Mesenchymal stem cell (in vitro differentiated cells and primary cell): ENCODE measurements at regions not wholly inside any gene's neighbourhood (a gene's known extent, or its start where the extent isn't known, plus 50 kb on each side); places are given as distances from the start of the nearest gene placed in this dataset.

ENCODE experiments used
- DNase-seq: peaks from one replicate; pipeline ENCODE4 v3.0.0-alpha.2; 2013
- H2AFZ ChIP-seq: one replicate; pipeline ENCODE4 v1.6.1; 2013; ENCODE audit warnings: low read depth, mild to moderate bottlenecking, control low read depth, inconsistent platforms, low read length, moderate library complexity
- H2AK5ac ChIP-seq: 2 replicates; pipeline ENCODE4 v1.6.1; 2013; ENCODE audit warnings: low read length, moderate library complexity, mild to moderate bottlenecking, inconsistent platforms; ENCODE audit not compliant: severe bottlenecking
- H2BK120ac ChIP-seq: one replicate; pipeline ENCODE4 v1.6.1; 2013; ENCODE audit warnings: low read depth, mild to moderate bottlenecking, inconsistent platforms, low read length, moderate library complexity
- H2BK12ac ChIP-seq, 2 experiments: one replicate each; pipeline ENCODE4 v1.6.1; 2013; ENCODE audit warnings: inconsistent platforms in 2 of 2, low read length in 2 of 2, mild to moderate bottlenecking in 2 of 2, moderate library complexity in 2 of 2, control low read depth in 1 of 2
- H2BK15ac ChIP-seq: one replicate; pipeline ENCODE4 v1.6.1; 2013; ENCODE audit warnings: mild to moderate bottlenecking, low read depth, inconsistent platforms; ENCODE audit not compliant: poor library complexity, severe bottlenecking
- H2BK5ac ChIP-seq: 2 replicates; pipeline ENCODE4 v1.6.1; 2013; ENCODE audit warnings: low read depth, mild to moderate bottlenecking, low read length, control low read depth, inconsistent platforms; ENCODE audit not compliant: poor library complexity, severe bottlenecking
- H3K14ac ChIP-seq, 2 experiments: one replicate each; pipeline ENCODE4 v1.6.1; 2013; ENCODE audit warnings: inconsistent platforms in 2 of 2, low read length in 2 of 2, control low read depth in 1 of 2, mild to moderate bottlenecking in 1 of 2, moderate library complexity in 1 of 2
- H3K18ac ChIP-seq, 2 experiments: one replicate each; pipeline ENCODE4 v1.6.1; 2013; ENCODE audit warnings: inconsistent platforms in 2 of 2, low read length in 2 of 2, control low read depth in 1 of 2, low read depth in 1 of 2, mild to moderate bottlenecking in 1 of 2
- H3K23ac ChIP-seq, 2 experiments: one replicate each; pipeline ENCODE4 v1.6.1; 2013; ENCODE audit warnings: inconsistent platforms in 2 of 2, low read length in 2 of 2, mild to moderate bottlenecking in 2 of 2, moderate library complexity in 2 of 2, control low read depth in 1 of 2
- H3K27ac ChIP-seq: 2 replicates; pipeline ENCODE4 v1.5.1; 2013; ENCODE audit warnings: mild to moderate bottlenecking, moderate library complexity, low read length, control low read depth, inconsistent platforms; ENCODE audit not compliant: poor library complexity, severe bottlenecking
- H3K27me3 ChIP-seq, 2 experiments: 2 replicates each; pipeline versions ENCODE4 v1.6.1 to v1.7.0; 2013; ENCODE audit warnings: low read length in 2 of 2, mild to moderate bottlenecking in 2 of 2, moderate library complexity in 2 of 2, control low read depth in 1 of 2, inconsistent platforms in 1 of 2; ENCODE audit not compliant: control insufficient read depth in 1 of 2, insufficient read depth in 1 of 2
- H3K36me3 ChIP-seq, 2 experiments: 2 replicates each; pipeline versions ENCODE4 v1.6.1 to v1.7.0; 2013; ENCODE audit warnings: low read length in 2 of 2, control low read depth in 1 of 2, inconsistent platforms in 1 of 2, low read depth in 1 of 2, mild to moderate bottlenecking in 1 of 2; ENCODE audit not compliant: insufficient read depth in 2 of 2, control insufficient read depth in 1 of 2
- H3K4ac ChIP-seq, 2 experiments: one replicate each; pipeline ENCODE4 v1.6.1; 2013; ENCODE audit warnings: inconsistent platforms in 2 of 2, low read length in 2 of 2, mild to moderate bottlenecking in 2 of 2, moderate library complexity in 2 of 2, control low read depth in 1 of 2, low read depth in 1 of 2
- H3K4me1 ChIP-seq: 2 replicates; pipeline ENCODE4 v1.6.1; 2013; ENCODE audit warnings: low read depth, low read length, control low read depth; ENCODE audit not compliant: control insufficient read depth, insufficient read depth
- H3K4me2 ChIP-seq: 2 replicates; pipeline ENCODE4 v1.6.1; 2013; ENCODE audit warnings: low read length, mild to moderate bottlenecking, inconsistent platforms; ENCODE audit not compliant: poor library complexity, severe bottlenecking
- H3K4me3 ChIP-seq, 2 experiments: 2 replicates each; pipeline versions ENCODE4 v1.5.1 to v1.7.0; 2013; ENCODE audit warnings: low read length in 2 of 2, mild to moderate bottlenecking in 2 of 2, control low read depth in 1 of 2, low read depth in 1 of 2; ENCODE audit not compliant: insufficient read depth in 1 of 2
- H3K79me1 ChIP-seq: replicated peaks from 2 replicates; pipeline ENCODE4 v1.6.1; 2013; ENCODE audit warnings: mild to moderate bottlenecking, control low read depth, low read length, inconsistent platforms; ENCODE audit not compliant: poor library complexity, severe bottlenecking
- H3K9ac ChIP-seq: 2 replicates; pipeline ENCODE4 v1.7.0; 2013; ENCODE audit warnings: mild to moderate bottlenecking, low read length, moderate library complexity
- H3K9me3 ChIP-seq: 2 replicates; pipeline ENCODE4 v1.7.0; 2013; ENCODE audit warnings: mild to moderate bottlenecking, low read length; ENCODE audit not compliant: control insufficient read depth
- H4K8ac ChIP-seq: one replicate; pipeline ENCODE4 v1.6.1; 2013; ENCODE audit warnings: inconsistent platforms, mild to moderate bottlenecking, low read length, moderate library complexity
- H4K91ac ChIP-seq: one replicate; pipeline ENCODE4 v1.6.1; 2013; ENCODE audit warnings: mild to moderate bottlenecking, low read length, inconsistent platforms
- WGBS: methylation state at CpG from one replicate; pipeline ENCODE4 v1.1.7; 2013; ENCODE audit warnings: mixed read lengths; 5-methylcytosine and 5-hydroxymethylcytosine counted together

DNA sequence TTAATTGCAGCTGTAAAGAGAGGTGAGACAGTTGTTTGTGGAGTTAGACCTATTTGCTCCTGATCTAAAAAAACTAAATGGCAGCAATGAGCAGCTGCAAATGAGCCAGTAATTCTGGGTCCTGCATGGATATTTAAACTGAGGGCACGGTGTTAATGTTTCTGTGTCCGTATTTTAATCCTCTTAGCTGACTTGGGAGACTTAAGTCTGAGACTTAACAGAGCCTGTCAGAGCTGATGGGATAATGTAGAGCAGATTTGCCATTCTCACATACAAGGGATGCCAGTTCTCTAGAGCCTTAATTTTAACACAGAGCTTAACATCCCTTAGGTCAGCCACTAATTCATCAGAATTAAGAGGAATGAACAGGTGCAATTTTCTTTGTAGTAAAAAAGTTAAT lies 178.6 kb upstream of the PDE3A start:
- H3K4me1 ChIP-seq = no peaks in the 10 kb centered on the region
- no peak overlapping the region for H3K14ac ChIP-seq
- H4K91ac ChIP-seq = no peak overlapping the region
- no peak for DNase-seq
- H3K9me3 ChIP-seq = no peaks in the 10 kb centered on the region
- H2BK15ac ChIP-seq = no peak overlapping the region
- H3K36me3 ChIP-seq = no peaks in the 10 kb centered on the region
- no peaks in the 10 kb centered on the region for H3K79me1 ChIP-seq
- H2BK12ac ChIP-seq = no peak overlapping the region
- 37% methylated on average over 2 of the region's 2 CpGs for WGBS
- no peak overlapping the region for H3K27ac ChIP-seq
- no peaks in the 10 kb centered on the region for H3K27me3 ChIP-seq
- no peak overlapping the region for H2AK5ac ChIP-seq
- no peak overlapping the region for H3K4me3 ChIP-seq
- no peak overlapping the region for H3K4ac ChIP-seq
- H2BK5ac ChIP-seq = no peak overlapping the region
- H3K23ac ChIP-seq = no peak overlapping the region
- no peak overlapping the region for H2AFZ ChIP-seq
- H2BK120ac ChIP-seq = no peak overlapping the region
- H3K18ac ChIP-seq = no peak overlapping the region
- no peak overlapping the region for H3K9ac ChIP-seq
- no peak overlapping the region for H3K4me2 ChIP-seq
- H4K8ac ChIP-seq = no peak overlapping the region

GRCh38 chr12:20194171-20194570 lies 174.2 kb upstream of the PDE3A start:
- H2AFZ ChIP-seq = no peak overlapping the region
- no peak overlapping the region for H3K23ac ChIP-seq
- no peaks in the 10 kb centered on the region for H3K4me1 ChIP-seq
- H3K27ac ChIP-seq = no peak overlapping the region
- H2BK12ac ChIP-seq = no peak overlapping the region
- H3K4ac ChIP-seq = no peak overlapping the region
- H3K27me3 ChIP-seq = no peaks in the 10 kb centered on the region
- no peak overlapping the region for H3K4me3 ChIP-seq
- peak overlapping the region in 1 of 2 experiments; percentile 48 for H3K18ac ChIP-seq
- H3K9ac ChIP-seq = no peak overlapping the region
- no peak overlapping the region for H2BK15ac ChIP-seq
- H3K9me3 ChIP-seq = no peaks in the 10 kb centered on the region
- H3K4me2 ChIP-seq = no peak overlapping the region
- 28% methylated on average over 4 of the region's 4 CpGs for WGBS
- no peak overlapping the region for H2AK5ac ChIP-seq
- no peak overlapping the region for H3K14ac ChIP-seq
- H4K8ac ChIP-seq = no peak overlapping the region
- peak; percentile 50 for DNase-seq
- no peaks in the 10 kb centered on the region for H3K36me3 ChIP-seq
- no peak overlapping the region for H4K91ac ChIP-seq
- H3K79me1 ChIP-seq = no peaks in the 10 kb centered on the region
- H2BK120ac ChIP-seq = no peak overlapping the region
- no peak overlapping the region for H2BK5ac ChIP-seq

- Histone ChIP-seq H3K79me1 (no peaks in the 10 kb centered on the region), H2AFZ (no peak overlapping the region), H2BK15ac (no peak overlapping the region), H3K27me3 (no peaks in the 10 kb centered on the region), H4K91ac (no peak overlapping the region), H3K14ac (no peak overlapping the region), H3K4ac (no peak overlapping the region), H3K4me3 (no peak overlapping the region), H3K9ac (no peak overlapping the region), H2AK5ac (no peak overlapping the region), H3K4me2 (no peak overlapping the region), H2BK12ac (no peak overlapping the region), H3K36me3 (no peaks in the 10 kb centered on the region), H4K8ac (no peak overlapping the region), H3K18ac (no peak overlapping the region), H3K23ac (no peak overlapping the region), H2BK5ac (no peak overlapping the region), H3K9me3 (no peaks in the 10 kb centered on the region), H3K27ac (no peak overlapping the region), H2BK120ac (no peak overlapping the region), H3K4me1 (no peaks in the 10 kb centered on the region)
- 99% methylated on average over 3 of the region's 4 CpGs for WGBS
- no peak for DNase-seq
Observed at GRCh38 chr12:20196767-20197166, 171.6 kb upstream of the PDE3A start.

DNA sequence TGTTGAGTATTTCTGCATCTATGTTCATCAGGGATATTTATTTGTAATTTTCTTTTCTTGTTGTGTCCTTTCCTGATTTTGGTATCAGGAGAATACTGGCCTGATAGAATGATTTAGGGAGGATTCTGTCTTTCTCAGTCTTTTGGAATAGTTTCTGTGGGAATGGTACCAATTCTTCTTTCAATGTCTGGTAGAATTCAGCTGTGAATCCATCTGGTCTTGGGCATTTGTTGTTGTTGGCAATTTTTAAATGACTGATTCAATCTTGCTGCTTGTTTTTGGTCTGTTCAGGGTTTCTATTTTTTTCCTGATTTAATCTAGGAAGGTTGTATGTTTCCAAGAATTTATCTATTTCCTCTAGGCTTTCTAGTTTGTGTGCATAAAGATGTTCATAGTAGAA lies 170.9 kb upstream of the PDE3A start:
- H2BK12ac ChIP-seq = no peak overlapping the region
- no peak for DNase-seq
- no peaks in the 10 kb centered on the region for H3K4me1 ChIP-seq
- no peak overlapping the region for H3K23ac ChIP-seq
- H4K8ac ChIP-seq = no peak overlapping the region
- H3K14ac ChIP-seq = no peak overlapping the region
- no peak overlapping the region for H3K18ac ChIP-seq
- H3K4me2 ChIP-seq = no peak overlapping the region
- H3K4ac ChIP-seq = no peak overlapping the region
- no peaks in the 10 kb centered on the region for H3K79me1 ChIP-seq
- no peak overlapping the region for H3K4me3 ChIP-seq
- no peak overlapping the region for H2BK120ac ChIP-seq
- H2AK5ac ChIP-seq = no peak overlapping the region
- no peak overlapping the region for H2AFZ ChIP-seq
- H3K36me3 ChIP-seq = no peaks in the 10 kb centered on the region
- H3K27me3 ChIP-seq = no peaks in the 10 kb centered on the region
- H2BK15ac ChIP-seq = no peak overlapping the region
- no peak overlapping the region for H2BK5ac ChIP-seq
- no peak overlapping the region for H3K9ac ChIP-seq
- H3K27ac ChIP-seq = no peak overlapping the region
- no peaks in the 10 kb centered on the region for H3K9me3 ChIP-seq
- H4K91ac ChIP-seq = no peak overlapping the region
